Tibial nerve (tissue), 4 donors: ENCODE measurements at regions not wholly inside any gene's neighbourhood (a gene's known extent, or its start where the extent isn't known, plus 50 kb on each side); places are given as distances from the start of the nearest gene placed in this dataset.

Experiments
- CTCF ChIP-seq, 5 experiments: fragments of 200-600 bp in 3 of 5; fragments of 450-650 bp in 2 of 5; sonication (generic) in 3 of 5; IDR thresholded peaks; one replicate each; pipeline ENCODE4 v1.5.1; 2016 to 2019; ENCODE audit warnings: antibody characterized with exemption in 5 of 5, mild to moderate bottlenecking in 3 of 5, moderate library complexity in 2 of 5
- EP300 ChIP-seq, 2 donors: sonication (generic); formaldehyde crosslinking; IDR thresholded peaks; one replicate each; pipeline ENCODE4 v1.6.1; 2017; ENCODE audit warnings: antibody characterized with exemption in 2 of 2, mild to moderate bottlenecking in 1 of 2
- POLR2A ChIP-seq, 2 donors: fragments of 450-650 bp; IDR thresholded peaks; one replicate each; pipeline ENCODE4 v1.6.1; 2017; ENCODE audit warnings: antibody characterized with exemption in 2 of 2, mild to moderate bottlenecking in 2 of 2, moderate library complexity in 2 of 2

GRCh38 chr2:164234074-164234473 lies 387.2 kb downstream of the GRB14 start:
- no peak for TF ChIP-seq POLR2A (IDR thresholded peaks at IDR 0.05)
- no peak for TF ChIP-seq CTCF (IDR thresholded peaks at IDR 0.05)
- no peak for TF ChIP-seq EP300 (IDR thresholded peaks at IDR 0.05)
